Choroid plexus epithelial cell (primary cell): ENCODE measurements at regions not wholly inside any gene's neighbourhood (a gene's known extent, or its start where the extent isn't known, plus 50 kb on each side); places are given as distances from the start of the nearest gene placed in this dataset.

ENCODE experiments used
- DNase-seq: peaks from one replicate; pipeline ENCODE4 v3.0.0-alpha.2; 2010; ENCODE audit warnings: low read depth
- H3K4me3 ChIP-seq: 2 replicates; pipeline ENCODE4 v1.5.1; 2011; ENCODE audit warnings: low read depth, mild to moderate bottlenecking, control low read depth, low read length, moderate library complexity
- CTCF ChIP-seq: conservative IDR thresholded peaks from 2 replicates; pipeline ENCODE4 v1.5.1; 2011; ENCODE audit warnings: low read depth, mild to moderate bottlenecking, control low read depth, inconsistent platforms, low read length, moderate library complexity

- H3K4me3 ChIP-seq, result no peak overlapping the region
- DNase-seq, result no peak
- TF ChIP-seq CTCF, result no peak
These were observed 178.3 kb downstream of the PMP22 start for GRCh38 chr17:15086776-15087295.

GRCh38 chr17:15085890-15086677 is 179.0 kb downstream of the PMP22 start:
- no peak for TF ChIP-seq CTCF
- H3K4me3 ChIP-seq, result no peak overlapping the region
- DNase-seq, result no peak

- no peak for TF ChIP-seq CTCF
- no peak for DNase-seq
- no peak overlapping the region for H3K4me3 ChIP-seq
These were observed 181.9 kb downstream of the PMP22 start for GRCh38 chr17:15083225-15083624.

- no peak for TF ChIP-seq CTCF
- H3K4me3 ChIP-seq, result no peak overlapping the region
- DNase-seq, result no peak
These were observed 184.1 kb downstream of the PMP22 start for GRCh38 chr17:15081008-15081407.

GRCh38 chr17:15078570-15078969 is 186.6 kb downstream of the PMP22 start:
- no peak overlapping the region for H3K4me3 ChIP-seq
- no peak for TF ChIP-seq CTCF
- no peak for DNase-seq

GRCh38 chr17:15076991-15077663 is 188.0 kb downstream of the PMP22 start:
- TF ChIP-seq CTCF, result no peak
- no peak overlapping the region for H3K4me3 ChIP-seq
- DNase-seq, result no peak
